LNCaP clone FGC (cell line): ENCODE measurements at regions not wholly inside any gene's neighbourhood (a gene's known extent, or its start where the extent isn't known, plus 50 kb on each side); places are given as distances from the start of the nearest gene placed in this dataset.
A peak's percentile ranks its signal among the peaks of the same experiment; 100 is the strongest.

Experiments
- DNase-seq: peaks from one replicate; pipeline ENCODE4 v3.0.0-alpha.2; 2011; ENCODE audit warnings: low read depth
- H3K4me3 ChIP-seq: 2 replicates; pipeline ENCODE4 v1.5.1; 2011; ENCODE audit warnings: mild to moderate bottlenecking, low read depth, low read length, control low read depth
- CTCF ChIP-seq: IDR thresholded peaks from 2 replicates; pipeline ENCODE4 v1.5.1; 2012; ENCODE audit warnings: mild to moderate bottlenecking; ENCODE audit not compliant: control insufficient read depth, insufficient read depth; ENCODE audit errors: extremely low read depth

- no peak for TF ChIP-seq CTCF
- DNase-seq, result no peak
- H3K4me3 ChIP-seq, result no peak overlapping the region
Measured at GRCh38 chr14:44165936-44166335, 341.1 kb downstream of the FSCB start.

GRCh38 chr14:44165286-44165685, 341.8 kb downstream of the FSCB start:
- H3K4me3 ChIP-seq, result no peak overlapping the region
- TF ChIP-seq CTCF, result no peak
- DNase-seq, result no peak

DNA sequence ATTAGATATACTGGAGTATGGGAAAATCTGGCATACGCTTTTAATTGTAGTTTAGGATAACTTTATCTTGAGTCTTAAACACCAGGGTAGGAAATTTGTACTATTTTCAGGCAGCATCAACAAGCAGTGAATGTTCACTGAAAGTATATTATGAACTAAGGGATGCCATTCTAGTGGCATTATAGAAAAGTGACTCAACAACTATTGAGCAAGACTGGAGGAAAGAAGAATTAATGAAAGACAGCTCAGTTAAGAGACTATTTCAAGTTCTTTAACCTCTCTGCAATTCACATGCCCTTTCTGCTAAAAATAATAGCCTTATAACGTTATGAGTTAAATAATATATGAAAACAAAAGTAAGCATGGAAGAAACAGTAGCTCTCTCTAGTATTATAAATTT, 343.1 kb downstream of the FSCB start:
- no peak overlapping the region for H3K4me3 ChIP-seq
- no peak for TF ChIP-seq CTCF
- DNase-seq, result no peak

- DNase-seq, result no peak
- no peak overlapping the region for H3K4me3 ChIP-seq
- no peak for TF ChIP-seq CTCF
Measured at GRCh38 chr14:44162197-44162596, 344.9 kb downstream of the FSCB start.

DNA sequence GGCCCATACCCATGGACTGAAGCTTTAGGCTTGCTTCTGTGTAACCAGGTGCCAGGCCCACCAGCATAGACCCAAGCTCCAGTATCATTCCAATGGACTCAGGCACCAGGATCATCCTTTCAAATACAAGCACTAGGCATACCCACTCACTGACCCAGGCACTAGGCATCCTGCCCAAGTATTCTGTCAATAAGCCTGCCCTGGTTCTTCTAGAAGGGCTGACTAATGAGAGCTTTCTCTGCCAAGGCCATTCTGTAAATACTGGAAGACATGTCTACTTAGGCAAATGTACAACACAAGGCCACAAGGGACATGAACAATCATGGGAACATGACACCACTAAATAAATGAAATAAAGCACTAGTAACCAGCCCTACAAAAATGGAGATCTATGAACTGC, 352.2 kb downstream of the FSCB start:
- DNase-seq, result peak; percentile 74
- H3K4me3 ChIP-seq, result no peak overlapping the region
- TF ChIP-seq CTCF, result no peak

GRCh38 chr14:44154446-44154845, 352.6 kb downstream of the FSCB start:
- no peak for TF ChIP-seq CTCF
- DNase-seq, result no peak
- no peak overlapping the region for H3K4me3 ChIP-seq

GRCh38 chr14:44151130-44151820, 355.8 kb downstream of the FSCB start:
- TF ChIP-seq CTCF, result no peak
- no peak for DNase-seq
- H3K4me3 ChIP-seq, result no peak overlapping the region
